HUES64 (cell line): ENCODE measurements at regions not wholly inside any gene's neighbourhood (a gene's known extent, or its start where the extent isn't known, plus 50 kb on each side); places are given as distances from the start of the nearest gene placed in this dataset.
"Not testable (repeated sequence)": the region's sequence is repeated elsewhere in the genome, so short reads cannot be mapped to it uniquely, and the experiment has no call there.

Experiments used
- H3K27ac ChIP-seq: 2 replicates; pipeline ENCODE4 v1.7.0; 2013; ENCODE audit warnings: low read depth, low read length, inconsistent platforms
- H3K27me3 ChIP-seq: 2 replicates; pipeline ENCODE4 v1.6.1; 2013; ENCODE audit warnings: mild to moderate bottlenecking, low read length; ENCODE audit not compliant: insufficient read depth
- H3K36me3 ChIP-seq: 2 replicates; pipeline ENCODE4 v1.6.1; 2013; ENCODE audit warnings: mild to moderate bottlenecking, low read length; ENCODE audit not compliant: insufficient read depth
- H3K4me1 ChIP-seq: 2 replicates; pipeline ENCODE4 v1.6.1; 2013; ENCODE audit warnings: mild to moderate bottlenecking, low read length, moderate library complexity; ENCODE audit not compliant: insufficient read depth
- H3K4me3 ChIP-seq: 2 replicates; pipeline ENCODE4 v1.5.1; 2013; ENCODE audit warnings: mild to moderate bottlenecking, low read length, moderate library complexity
- H3K9ac ChIP-seq: 2 replicates; pipeline ENCODE4 v1.6.1; 2013; ENCODE audit warnings: mild to moderate bottlenecking, low read depth, low read length
- H3K9me3 ChIP-seq: 2 replicates; pipeline ENCODE4 v1.6.1; 2013; ENCODE audit warnings: low read depth, low read length; ENCODE audit not compliant: insufficient read depth
- WGBS: fragments of 150-250, 120-280 bp; methylation state at CpG from one replicate; pipeline ENCODE4 v1.1.7; 2013; ENCODE audit warnings: missing lambda C conversion rate; 5-methylcytosine and 5-hydroxymethylcytosine counted together

DNA sequence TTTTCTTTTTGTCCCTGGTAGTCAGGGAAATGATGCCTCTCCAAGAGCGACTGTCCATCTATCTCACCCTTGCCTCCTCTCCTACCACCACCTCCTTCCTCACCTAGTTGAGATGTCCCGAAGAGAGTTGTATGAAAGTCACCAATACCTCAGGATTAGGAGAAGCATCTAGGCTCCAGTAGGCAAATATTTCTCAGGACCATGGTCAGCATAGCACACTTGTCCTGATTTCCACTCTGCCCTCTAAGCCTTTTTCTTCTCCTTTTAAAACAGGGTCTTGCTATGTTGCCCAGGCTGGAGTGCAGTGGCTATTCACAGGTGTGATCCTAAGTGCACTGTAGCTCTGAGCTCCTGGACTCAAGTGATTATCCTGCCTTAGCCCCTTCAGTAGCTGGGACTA lies 268.4 kb upstream of the PELI2 start:
- H3K27me3 ChIP-seq: no peaks in the 10 kb centered on the region
- no peak overlapping the region for H3K27ac ChIP-seq
- 94% methylated on average over 2 of the region's 2 CpGs for WGBS
- no peak overlapping the region for H3K9ac ChIP-seq
- 0 out of 2 replicates have a peak, but pooled peaks cover 4% of the 10 kb centered on the region for H3K9me3 ChIP-seq
- no peak overlapping the region for H3K4me3 ChIP-seq
- no peaks in the 10 kb centered on the region for H3K4me1 ChIP-seq
- H3K36me3 ChIP-seq: no peaks in the 10 kb centered on the region

DNA sequence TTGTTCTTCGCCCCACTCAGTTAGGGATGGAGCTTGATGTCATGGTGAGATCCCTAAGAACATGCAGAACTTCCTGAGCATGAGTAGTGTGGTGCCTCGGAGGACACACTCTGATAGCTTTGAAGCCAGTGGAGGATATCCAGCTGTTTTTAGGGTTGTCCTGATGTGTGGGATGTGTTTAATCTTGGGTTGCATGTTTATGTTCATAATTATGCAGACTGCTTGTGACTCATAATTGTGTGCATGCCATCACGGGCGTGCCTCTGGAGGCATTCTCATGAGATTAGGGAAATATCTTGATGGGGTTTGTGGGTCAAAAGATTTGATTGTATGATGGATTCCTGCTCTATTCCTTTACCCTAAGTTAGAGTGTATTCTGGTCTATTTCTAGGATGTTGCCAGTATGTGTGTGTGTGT lies 267.4 kb upstream of the PELI2 start:
- Histone ChIP-seq H3K4me1 (no peaks in the 10 kb centered on the region), H3K27ac (no peak overlapping the region), H3K4me3 (no peak overlapping the region), H3K27me3 (no peaks in the 10 kb centered on the region), H3K9me3 (0 out of 2 replicates have a peak, but pooled peaks cover 3% of the 10 kb centered on the region), H3K36me3 (no peaks in the 10 kb centered on the region), H3K9ac (no peak overlapping the region)
- WGBS: 91% methylated on average over 4 of the region's 4 CpGs

DNA sequence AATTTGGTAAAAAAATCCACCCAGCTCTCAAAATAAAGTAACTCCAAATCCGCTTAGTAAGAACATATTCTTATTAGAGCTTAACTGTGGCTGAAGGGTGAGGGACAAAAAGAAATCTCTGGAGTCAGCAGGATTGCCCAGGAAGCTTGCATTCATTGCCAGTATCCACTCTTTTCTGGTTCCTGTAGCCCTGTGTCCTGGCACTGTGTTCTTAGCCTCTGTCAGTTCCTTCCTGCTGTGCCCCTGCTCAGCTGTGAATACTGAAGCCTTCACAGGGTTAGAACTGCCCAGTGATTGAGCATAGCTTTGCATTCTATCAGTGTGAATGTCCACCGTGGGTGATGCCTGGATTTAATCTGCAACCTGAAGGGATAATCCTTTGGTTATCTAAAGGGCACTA lies 266.9 kb upstream of the PELI2 start:
- H3K9ac ChIP-seq: no peak overlapping the region
- H3K4me3 ChIP-seq: no peak overlapping the region
- no peaks in the 10 kb centered on the region for H3K4me1 ChIP-seq
- WGBS: 90% methylated on average over 2 of the region's 2 CpGs
- H3K27me3 ChIP-seq: no peaks in the 10 kb centered on the region
- no peak overlapping the region for H3K27ac ChIP-seq
- H3K9me3 ChIP-seq: no peaks in the 10 kb centered on the region
- H3K36me3 ChIP-seq: no peaks in the 10 kb centered on the region

DNA sequence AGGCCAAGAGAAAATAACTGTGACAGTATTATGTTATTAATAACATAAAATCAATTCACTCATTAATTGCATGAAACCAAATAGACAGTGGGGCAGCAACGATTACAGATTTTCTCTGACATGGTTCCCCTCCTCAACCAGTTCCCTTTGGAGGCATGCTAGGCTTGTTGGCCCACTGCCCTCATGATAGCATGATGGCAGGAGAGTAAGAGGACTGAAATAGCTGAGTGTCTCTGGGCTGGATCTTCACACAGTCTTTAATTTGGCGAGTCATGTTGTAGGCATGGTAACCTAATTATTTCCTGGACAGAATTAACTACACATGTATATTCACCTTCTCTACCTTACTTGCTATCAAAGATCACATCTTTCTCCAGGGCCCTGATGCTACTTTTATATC lies 266.2 kb upstream of the PELI2 start:
- H3K27ac ChIP-seq: no peak overlapping the region
- H3K9me3 ChIP-seq: no peaks in the 10 kb centered on the region
- no peaks in the 10 kb centered on the region for H3K27me3 ChIP-seq
- H3K36me3 ChIP-seq: no peaks in the 10 kb centered on the region
- no peak overlapping the region for H3K4me3 ChIP-seq
- no peak overlapping the region for H3K9ac ChIP-seq
- H3K4me1 ChIP-seq: no peaks in the 10 kb centered on the region
- WGBS: 93% methylated on average over 2 of the region's 2 CpGs

DNA sequence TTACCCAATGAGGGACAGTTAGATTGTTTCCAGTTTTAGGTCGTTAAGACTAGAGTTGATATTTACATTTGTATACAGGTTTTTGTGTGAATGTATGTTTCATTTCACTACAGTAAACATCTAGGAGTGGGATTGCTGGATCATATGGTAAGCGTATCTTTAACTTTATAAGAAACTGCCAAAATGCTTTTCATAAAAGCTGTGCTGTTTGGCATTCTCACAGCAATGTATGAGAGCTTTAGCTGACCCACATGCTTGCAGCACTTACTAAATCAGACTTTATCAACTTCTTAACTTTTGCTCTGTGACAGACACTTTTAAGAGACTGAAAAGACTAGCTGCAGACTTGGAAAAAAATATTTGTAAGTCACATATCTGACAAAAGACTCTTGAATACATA lies 262.5 kb upstream of the PELI2 start:
- Histone ChIP-seq H3K27ac (no peak overlapping the region), H3K4me3 (no peak overlapping the region), H3K9ac (no peak overlapping the region), H3K9me3 (peaks cover 20% of the 10 kb centered on the region), H3K27me3 (no peaks in the 10 kb centered on the region), H3K4me1 (no peaks in the 10 kb centered on the region), H3K36me3 (no peaks in the 10 kb centered on the region)
- WGBS: 76% methylated on average over 2 of the region's 2 CpGs

DNA sequence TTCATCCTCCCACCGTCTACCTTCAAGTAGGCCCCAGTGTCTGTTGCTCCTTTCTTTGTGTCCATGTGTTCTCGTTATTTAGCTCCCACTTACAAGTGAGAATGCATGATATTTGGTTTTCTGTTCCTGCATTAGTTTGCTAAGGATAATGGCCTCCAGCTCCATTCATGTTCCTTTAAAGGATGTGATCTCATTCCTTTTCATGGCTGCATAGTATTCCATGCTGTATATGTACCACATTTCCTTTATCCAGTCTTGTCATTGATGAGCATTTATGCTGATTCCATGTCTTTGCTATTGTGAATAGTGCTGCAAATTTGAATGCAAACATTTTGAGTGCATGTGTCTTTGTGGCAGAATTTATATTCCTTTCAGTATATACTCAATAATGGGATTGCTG lies 259.6 kb upstream of the PELI2 start:
- H3K36me3 ChIP-seq: no peaks in the 10 kb centered on the region
- peaks cover 33% of the 10 kb centered on the region for H3K9me3 ChIP-seq
- H3K9ac ChIP-seq: no peak overlapping the region
- H3K4me3 ChIP-seq: no peak overlapping the region
- no peaks in the 10 kb centered on the region for H3K4me1 ChIP-seq
- no peaks in the 10 kb centered on the region for H3K27me3 ChIP-seq
- H3K27ac ChIP-seq: no peak overlapping the region
- WGBS: 94% methylated on average over 2 of the region's 2 CpGs

DNA sequence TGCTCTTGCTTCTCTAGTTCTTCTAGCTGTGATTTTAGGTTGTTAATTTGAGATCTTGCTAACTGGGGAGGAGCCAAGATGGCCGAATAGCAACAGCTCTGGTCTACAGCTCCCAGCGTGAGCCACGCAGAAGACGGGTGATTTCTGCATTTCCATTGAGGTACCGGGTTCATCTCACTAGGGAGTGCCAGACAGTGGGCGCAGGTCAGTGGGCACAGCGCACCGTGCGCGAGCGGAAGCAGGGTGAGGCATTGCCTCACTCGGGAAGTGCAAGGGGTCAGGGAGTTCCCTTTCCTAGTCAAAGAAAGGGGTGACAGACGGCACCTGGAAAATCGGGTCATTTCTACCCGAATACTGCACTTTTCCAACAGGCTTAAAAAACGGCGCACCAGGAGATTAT lies 256.6 kb upstream of the PELI2 start:
- WGBS: 95% methylated on average over 17 of the region's 17 CpGs
- not testable (repeated sequence) for H3K4me3 ChIP-seq, H3K36me3 ChIP-seq, H3K27me3 ChIP-seq, H3K27ac ChIP-seq, H3K9ac ChIP-seq, H3K4me1 ChIP-seq
- peaks cover 44% of the 10 kb centered on the region for H3K9me3 ChIP-seq

DNA sequence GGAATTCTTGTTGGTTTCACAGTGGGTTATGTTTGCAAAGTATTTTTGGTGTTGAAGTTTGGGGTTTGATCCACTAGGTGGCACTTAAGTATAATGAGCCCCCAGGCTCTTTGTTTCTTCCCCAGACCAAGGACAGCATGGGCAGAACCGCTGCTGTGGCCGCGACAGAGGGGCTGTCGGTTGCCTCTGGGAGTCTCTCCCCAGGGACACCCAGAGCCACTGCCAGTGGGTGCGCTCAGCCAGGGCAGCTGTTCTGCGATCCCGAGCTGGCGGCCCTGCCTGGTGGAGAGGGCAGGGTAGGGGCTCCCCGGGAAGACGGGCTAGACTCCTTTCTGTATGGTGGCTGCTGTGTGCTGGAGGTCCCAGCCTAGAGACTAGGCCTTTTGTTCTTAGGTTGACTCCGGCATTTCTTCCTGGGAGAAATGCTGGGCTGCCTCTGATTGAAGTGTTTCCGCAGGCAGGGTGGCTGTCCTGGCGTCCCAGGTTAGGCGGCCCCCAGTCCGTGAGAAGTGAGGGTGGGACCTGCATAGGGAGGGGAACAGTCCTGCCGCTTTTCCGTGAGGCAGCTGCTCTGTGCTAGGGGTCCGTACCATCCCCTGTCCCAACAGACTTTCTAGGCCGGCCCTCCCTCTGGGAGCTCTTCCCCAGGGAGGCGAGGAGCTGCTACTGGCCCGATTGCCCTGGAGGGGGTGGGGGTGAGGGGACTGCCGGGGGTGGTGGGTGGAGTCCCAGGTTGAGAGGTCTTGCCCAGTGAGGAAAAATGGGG lies 253.1 kb upstream of the PELI2 start:
- Histone ChIP-seq H3K27ac (no peak overlapping the region), H3K36me3 (no peaks in the 10 kb centered on the region), H3K4me1 (no peaks in the 10 kb centered on the region), H3K9me3 (peaks cover 31% of the 10 kb centered on the region), H3K27me3 (no peaks in the 10 kb centered on the region), H3K9ac (no peak overlapping the region), H3K4me3 (no peak overlapping the region)
- WGBS: 85% methylated on average over 22 of the region's 22 CpGs

DNA sequence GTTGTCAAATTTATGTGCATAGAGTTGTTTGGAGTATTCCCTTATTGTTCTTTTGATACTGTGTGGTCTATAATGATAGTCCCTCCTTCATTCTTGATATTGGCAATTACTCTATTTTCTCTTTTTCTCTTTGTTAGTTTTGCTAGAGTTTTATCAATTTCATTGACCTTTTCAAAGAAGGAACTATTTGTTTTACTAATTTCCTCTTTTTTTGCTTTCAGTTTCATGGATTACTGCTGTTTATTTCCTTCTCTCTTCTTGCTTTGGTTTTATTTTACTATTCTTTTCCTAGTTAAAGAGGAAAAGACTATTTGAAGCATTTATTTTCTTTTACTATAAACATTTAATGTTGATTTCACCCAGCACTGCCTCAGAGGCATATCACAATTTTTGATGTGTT lies 250.9 kb upstream of the PELI2 start:
- Histone ChIP-seq H3K27ac (no peak overlapping the region), H3K9ac (no peak overlapping the region)

DNA sequence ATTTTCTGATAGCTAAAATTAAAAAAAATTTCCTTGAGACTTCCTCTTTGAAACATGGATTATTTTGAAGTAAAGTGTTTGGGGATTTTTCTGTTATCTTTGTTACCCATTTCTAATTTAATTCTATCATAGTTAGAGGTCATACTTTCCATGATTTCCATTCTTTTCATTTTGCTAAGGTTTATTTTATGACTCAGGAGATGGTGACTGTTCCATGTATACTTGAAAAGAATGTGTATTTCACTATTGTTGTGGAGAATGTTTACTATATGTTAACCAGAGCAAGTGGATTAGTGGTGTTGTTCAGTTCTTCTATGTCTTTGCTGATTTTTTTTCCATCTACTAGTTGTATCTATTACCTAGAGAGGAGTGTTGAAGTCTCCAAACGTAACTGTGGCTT lies 250.5 kb upstream of the PELI2 start:
- WGBS: 46% methylated on average over 1 of the region's 1 CpG
- Histone ChIP-seq H3K27ac (no peak overlapping the region), H3K4me3 (no peak overlapping the region), H3K9ac (no peak overlapping the region), H3K9me3 (peaks cover 14% of the 10 kb centered on the region), H3K4me1 (no peaks in the 10 kb centered on the region), H3K36me3 (no peaks in the 10 kb centered on the region), H3K27me3 (no peaks in the 10 kb centered on the region)

More for the DNA sequence above, 250.9 kb upstream of the PELI2 start:
- Histone ChIP-seq H3K4me1 (no peaks in the 10 kb centered on the region), H3K4me3 (no peak overlapping the region), H3K27me3 (no peaks in the 10 kb centered on the region), H3K9me3 (peaks cover 14% of the 10 kb centered on the region), H3K36me3 (no peaks in the 10 kb centered on the region)

DNA sequence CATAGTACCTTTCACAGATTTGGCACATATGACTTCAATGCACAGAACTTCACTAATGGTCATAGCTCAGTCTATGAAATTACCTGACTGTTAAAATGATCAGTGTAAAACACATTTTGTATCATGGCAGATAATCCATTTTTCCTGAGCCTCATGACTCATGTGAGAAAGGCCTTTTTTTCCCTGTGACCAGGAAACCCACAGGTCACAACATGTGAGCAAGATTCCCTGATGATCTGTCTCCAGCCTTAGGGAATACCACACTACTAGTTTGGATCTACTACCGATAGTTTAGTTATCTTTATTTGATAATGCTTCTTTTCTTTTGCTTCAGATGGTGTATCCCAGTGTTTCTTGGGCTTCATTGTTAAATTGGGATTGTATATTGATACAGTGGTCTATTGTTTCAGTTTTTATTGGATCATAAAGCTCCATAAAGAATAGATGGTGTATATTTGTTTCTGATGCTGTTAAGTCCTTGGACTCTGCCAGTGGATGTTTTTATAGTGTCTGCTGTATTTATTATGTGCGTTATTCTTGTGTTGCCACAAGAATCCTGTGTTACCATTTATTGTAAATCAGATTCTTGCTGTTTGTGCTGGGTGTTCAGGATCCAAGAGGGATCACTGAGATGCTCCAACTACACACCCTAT lies 248.7 kb upstream of the PELI2 start:
- no peaks in the 10 kb centered on the region for H3K36me3 ChIP-seq
- H3K9ac ChIP-seq: no peak overlapping the region
- no peak overlapping the region for H3K4me3 ChIP-seq
- no peaks in the 10 kb centered on the region for H3K4me1 ChIP-seq
- no peak overlapping the region for H3K27ac ChIP-seq
- H3K9me3 ChIP-seq: peaks cover 2% of the 10 kb centered on the region; the same call in 1 of the 2 replicates
- 97% methylated on average over 2 of the region's 2 CpGs for WGBS
- no peaks in the 10 kb centered on the region for H3K27me3 ChIP-seq
